Erythroblast (primary cell): ENCODE measurements at regions not wholly inside any gene's neighbourhood (a gene's known extent, or its start where the extent isn't known, plus 50 kb on each side); places are given as distances from the start of the nearest gene placed in this dataset.

Source experiments
- GATA1 ChIP-seq: IDR thresholded peaks from 2 replicates; pipeline ENCODE4 v1.6.1; 2011; ENCODE audit warnings: low read depth, mild to moderate bottlenecking, control low read depth, low read length, moderate library complexity
- POLR2A ChIP-seq: IDR thresholded peaks from 2 replicates; pipeline ENCODE4 v1.6.1; 2011; ENCODE audit warnings: mild to moderate bottlenecking, low read length

- no peak for TF ChIP-seq POLR2A
- no peak for TF ChIP-seq GATA1
Measured at GRCh38 chr20:40908309-40908708, 120.3 kb upstream of the TOP1 start.
